Activated CD4-positive, alpha-beta T cell treated with anti-CD3 and anti-CD28 coated beads, Interleukin-2, amount 10 ng/mL, durations not matched to agents 24 days and 14 days (primary cell): ENCODE measurements at regions not wholly inside any gene's neighbourhood (a gene's known extent, or its start where the extent isn't known, plus 50 kb on each side); places are given as distances from the start of the nearest gene placed in this dataset.

ENCODE experiments used
- DNase-seq: peaks from one replicate; pipeline ENCODE4 v3.0.0; 2022
- H3K27ac Mint-ChIP-seq: one replicate; pipeline ENCODE4 v1.8.0; 2022; ENCODE audit warnings: mild to moderate bottlenecking, mixed read lengths
- H3K27me3 Mint-ChIP-seq: one replicate; pipeline ENCODE4 v1.8.0; 2022; ENCODE audit warnings: mixed read lengths
- H3K36me3 Mint-ChIP-seq: one replicate; pipeline ENCODE4 v1.8.0; 2022; ENCODE audit warnings: low read depth, mild to moderate bottlenecking, mixed read lengths
- H3K4me1 Mint-ChIP-seq: one replicate; pipeline ENCODE4 v1.8.0; 2021; ENCODE audit warnings: mixed read lengths
- H3K4me3 Mint-ChIP-seq: one replicate; pipeline ENCODE4 v1.8.0; 2022; ENCODE audit warnings: mild to moderate bottlenecking, moderate library complexity, mixed read lengths
- H3K9me3 Mint-ChIP-seq: one replicate; pipeline ENCODE4 v1.8.0; 2021; ENCODE audit warnings: mixed read lengths
- intact Hi-C: fragments of 100-400 bp; cut with micrococcal nuclease; formaldehyde crosslinking; loops from one replicate; pipeline ENCODE4 v1.15.1; 2023

- DNase-seq = no peak
- Mint-ChIP-seq H3K9me3 (no peaks in the 10 kb centered on the region), H3K4me3 (no peak overlapping the region), H3K4me1 (no peaks in the 10 kb centered on the region), H3K27me3 (peaks cover 27% of the 10 kb centered on the region), H3K27ac (no peak overlapping the region), H3K36me3 (no peaks in the 10 kb centered on the region)
- intact Hi-C loops = no loop called here
These were observed 161.5 kb upstream of the KIF2A start for GRCh38 chr5:62144401-62145022.

DNA sequence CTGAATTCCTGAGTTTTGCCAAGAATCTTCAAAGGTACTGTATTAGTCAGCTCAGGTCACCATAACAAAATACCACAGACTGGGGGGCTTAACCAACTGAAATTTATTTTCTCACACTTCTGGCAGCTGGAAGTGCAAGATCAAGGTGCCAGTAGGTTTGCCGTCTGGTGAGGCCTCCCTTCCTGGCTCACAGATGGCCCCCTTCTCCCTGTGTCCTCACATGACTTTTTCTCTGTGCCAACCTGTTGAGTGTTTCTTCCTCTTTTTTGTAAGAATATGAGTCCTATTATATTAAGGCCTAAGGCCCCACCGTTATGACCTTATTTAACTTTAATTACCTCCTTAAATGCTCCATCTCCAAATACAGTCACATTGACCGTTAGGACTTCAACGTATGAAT lies 156.1 kb upstream of the KIF2A start:
- intact Hi-C loops = no loop called here
- Mint-ChIP-seq H3K4me1 (no peaks in the 10 kb centered on the region), H3K27ac (no peak overlapping the region), H3K36me3 (no peaks in the 10 kb centered on the region), H3K9me3 (no peaks in the 10 kb centered on the region), H3K27me3 (peaks cover 11% of the 10 kb centered on the region), H3K4me3 (no peak overlapping the region)
- DNase-seq = no peak

GRCh38 chr5:62152394-62153087 lies 153.5 kb upstream of the KIF2A start:
- H3K27ac Mint-ChIP-seq = no peak overlapping the region

GRCh38 chr5:62154758-62155157 lies 151.2 kb upstream of the KIF2A start:
- intact Hi-C loops = no loop called here
- Mint-ChIP-seq H3K4me3 (no peak overlapping the region), H3K36me3 (no peaks in the 10 kb centered on the region), H3K9me3 (peaks cover 4% of the 10 kb centered on the region), H3K27me3 (no peaks in the 10 kb centered on the region), H3K4me1 (no peaks in the 10 kb centered on the region), H3K27ac (no peak overlapping the region)
- DNase-seq = no peak

More at GRCh38 chr5:62152394-62153087, 153.5 kb upstream of the KIF2A start:
- no peak for DNase-seq
- intact Hi-C loops = no loop called here
- Mint-ChIP-seq H3K4me1 (no peaks in the 10 kb centered on the region), H3K9me3 (no peaks in the 10 kb centered on the region), H3K4me3 (no peak overlapping the region), H3K27me3 (peaks cover 3% of the 10 kb centered on the region), H3K36me3 (no peaks in the 10 kb centered on the region)

- DNase-seq = no peak
- H3K27me3 Mint-ChIP-seq = no peaks in the 10 kb centered on the region
- H3K27ac Mint-ChIP-seq = no peak overlapping the region
- intact Hi-C loops = no loop called here
- H3K4me1 Mint-ChIP-seq = no peaks in the 10 kb centered on the region
- no peak overlapping the region for H3K4me3 Mint-ChIP-seq
- H3K9me3 Mint-ChIP-seq = peaks cover 4% of the 10 kb centered on the region
- no peaks in the 10 kb centered on the region for H3K36me3 Mint-ChIP-seq
These were observed 150.0 kb upstream of the KIF2A start for GRCh38 chr5:62155988-62156387.

GRCh38 chr5:62167561-62168057 lies 138.4 kb upstream of the KIF2A start:
- Mint-ChIP-seq H3K4me1 (no peaks in the 10 kb centered on the region), H3K27ac (no peak overlapping the region), H3K36me3 (no peaks in the 10 kb centered on the region), H3K27me3 (peaks cover 2% of the 10 kb centered on the region), H3K9me3 (no peaks in the 10 kb centered on the region), H3K4me3 (no peak overlapping the region)
- intact Hi-C loops = no loop called here
- no peak for DNase-seq

GRCh38 chr5:62168506-62169281 lies 137.3 kb upstream of the KIF2A start:
- H3K4me1 Mint-ChIP-seq = no peaks in the 10 kb centered on the region
- H3K9me3 Mint-ChIP-seq = no peaks in the 10 kb centered on the region
- no peak overlapping the region for H3K4me3 Mint-ChIP-seq
- intact Hi-C loops = no loop called here
- no peaks in the 10 kb centered on the region for H3K36me3 Mint-ChIP-seq
- no peak overlapping the region for H3K27ac Mint-ChIP-seq
- peaks cover 3% of the 10 kb centered on the region for H3K27me3 Mint-ChIP-seq
- DNase-seq = no peak

DNA sequence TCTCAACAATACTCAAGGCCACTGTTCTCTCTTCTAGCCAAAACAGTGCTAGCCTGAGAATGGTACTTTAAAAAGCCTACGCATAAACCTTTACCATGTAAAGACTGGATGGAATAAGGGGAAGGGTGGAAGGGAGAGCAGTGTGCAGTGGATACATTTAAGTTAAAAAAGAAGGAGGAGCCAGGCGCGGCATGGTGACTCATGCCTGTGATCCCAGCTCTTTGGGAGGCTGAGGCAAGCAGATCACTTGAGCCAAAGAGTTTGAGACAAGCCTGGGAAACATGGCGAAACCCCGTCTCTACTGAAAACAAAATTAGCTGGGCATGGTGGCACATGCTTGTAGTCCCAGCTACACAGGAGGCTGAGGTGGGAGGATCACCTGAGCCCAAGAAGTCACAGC lies 127.7 kb upstream of the KIF2A start:
- Mint-ChIP-seq H3K4me1 (no peaks in the 10 kb centered on the region), H3K27ac (no peak overlapping the region), H3K36me3 (no peaks in the 10 kb centered on the region), H3K27me3 (peaks cover 8% of the 10 kb centered on the region), H3K9me3 (no peaks in the 10 kb centered on the region), H3K4me3 (no peak overlapping the region)
- intact Hi-C loops = no loop called here
- DNase-seq = no peak

DNA sequence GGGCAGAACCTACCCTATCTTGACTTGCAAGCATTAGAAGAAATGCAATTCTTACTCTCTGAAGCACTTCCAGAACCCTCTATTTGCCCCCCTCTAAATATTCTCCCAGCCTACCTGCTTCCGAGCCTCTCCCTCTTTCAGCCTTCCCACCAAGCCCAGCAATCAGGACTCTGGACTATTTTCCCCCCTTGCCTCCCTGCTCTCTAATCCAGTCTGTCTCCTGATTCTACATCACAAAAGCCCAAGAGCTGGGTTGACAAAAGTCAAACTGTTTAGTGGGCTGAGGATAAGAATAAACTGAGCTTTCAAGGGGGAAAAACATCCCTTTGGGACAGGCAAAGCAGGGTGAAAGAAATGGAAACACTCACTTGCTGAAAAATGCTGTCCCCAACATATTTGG lies 123.2 kb upstream of the KIF2A start:
- Mint-ChIP-seq H3K9me3 (no peaks in the 10 kb centered on the region), H3K27ac (no peak overlapping the region), H3K4me3 (no peak overlapping the region), H3K27me3 (peaks cover 5% of the 10 kb centered on the region), H3K36me3 (no peaks in the 10 kb centered on the region), H3K4me1 (no peaks in the 10 kb centered on the region)
- no peak for DNase-seq
- intact Hi-C loops = no loop called here

GRCh38 chr5:62183727-62184126 lies 122.3 kb upstream of the KIF2A start:
- Mint-ChIP-seq H3K4me1 (no peaks in the 10 kb centered on the region), H3K27ac (no peak overlapping the region), H3K9me3 (no peaks in the 10 kb centered on the region), H3K27me3 (peaks cover 5% of the 10 kb centered on the region), H3K4me3 (no peak overlapping the region), H3K36me3 (no peaks in the 10 kb centered on the region)
- DNase-seq = no peak
- intact Hi-C loops = no loop called here

DNA sequence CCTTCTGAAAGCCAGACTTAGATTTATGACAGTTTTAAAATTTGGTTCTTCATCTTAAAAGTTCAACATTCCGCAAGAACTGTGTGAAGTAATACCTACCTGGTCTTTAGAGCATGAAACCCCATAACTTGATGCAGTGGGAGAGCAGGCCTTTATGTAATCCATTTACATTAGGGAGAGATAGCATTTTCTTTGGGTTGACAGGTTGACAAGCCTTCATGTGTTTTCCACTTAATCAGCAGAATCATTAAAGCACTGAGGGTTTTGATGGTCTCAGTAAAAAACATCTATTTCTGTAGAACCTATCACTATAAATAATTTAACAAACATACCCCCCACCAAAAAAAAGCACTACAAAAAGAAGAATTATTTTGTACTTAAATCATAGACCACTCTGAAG lies 121.6 kb upstream of the KIF2A start:
- Mint-ChIP-seq H3K4me3 (no peak overlapping the region), H3K9me3 (no peaks in the 10 kb centered on the region), H3K27ac (no peak overlapping the region), H3K36me3 (no peaks in the 10 kb centered on the region), H3K27me3 (peaks cover 5% of the 10 kb centered on the region), H3K4me1 (no peaks in the 10 kb centered on the region)
- intact Hi-C loops = no loop called here
- no peak for DNase-seq

- H3K27ac Mint-ChIP-seq = no peak overlapping the region
- intact Hi-C loops = no loop called here
- no peak for DNase-seq
- H3K36me3 Mint-ChIP-seq = no peaks in the 10 kb centered on the region
- no peak overlapping the region for H3K4me3 Mint-ChIP-seq
- peaks cover 17% of the 10 kb centered on the region for H3K9me3 Mint-ChIP-seq
- H3K4me1 Mint-ChIP-seq = no peaks in the 10 kb centered on the region
- H3K27me3 Mint-ChIP-seq = peaks cover 2% of the 10 kb centered on the region
These were observed 115.8 kb upstream of the KIF2A start for GRCh38 chr5:62190173-62190572.

GRCh38 chr5:62190931-62191330 lies 115.1 kb upstream of the KIF2A start:
- H3K4me3 Mint-ChIP-seq = no peak overlapping the region
- no peak for DNase-seq
- H3K4me1 Mint-ChIP-seq = no peaks in the 10 kb centered on the region
- peaks cover 17% of the 10 kb centered on the region for H3K9me3 Mint-ChIP-seq
- H3K27me3 Mint-ChIP-seq = peaks cover 2% of the 10 kb centered on the region
- intact Hi-C loops = no loop called here
- no peaks in the 10 kb centered on the region for H3K36me3 Mint-ChIP-seq
- no peak overlapping the region for H3K27ac Mint-ChIP-seq

GRCh38 chr5:62192958-62193357 lies 113.0 kb upstream of the KIF2A start:
- no peaks in the 10 kb centered on the region for H3K4me1 Mint-ChIP-seq
- H3K9me3 Mint-ChIP-seq = peaks cover 17% of the 10 kb centered on the region
- H3K27ac Mint-ChIP-seq = no peak overlapping the region
- H3K27me3 Mint-ChIP-seq = peaks cover 2% of the 10 kb centered on the region
- no peak overlapping the region for H3K4me3 Mint-ChIP-seq
- no peak for DNase-seq
- intact Hi-C loops = no loop called here
- H3K36me3 Mint-ChIP-seq = no peaks in the 10 kb centered on the region
